ENCODE measurements at regions not wholly inside any gene's neighbourhood (a gene's known extent, or its start where the extent isn't known, plus 50 kb on each side); places are given as distances from the start of the nearest gene placed in this dataset.
A peak's percentile ranks its signal among the peaks of the same experiment; 100 is the strongest.

- TF ChIP-seq CTCF (IDR thresholded peaks at IDR 0.05; ENCODE audit: unreplicated experiment): no peak
- H3K9me3 Mint-ChIP-seq: peaks cover 23% of the 10 kb centered on the region
These were observed 200.4 kb upstream of the PCDH15 start for GRCh38 chr10:55001422-55001821.

GRCh38 chr10:54993148-54993547 lies 192.1 kb upstream of the PCDH15 start:
- no peak for DNase-seq (ENCODE audit: low spot score in 2 of 2, unreplicated experiment in 2 of 2)
- peaks cover 12% of the 10 kb centered on the region for H3K36me3 Mint-ChIP-seq
- H3K27me3 Mint-ChIP-seq (ENCODE audit: low read depth): no peaks in the 10 kb centered on the region
- no peak for TF ChIP-seq CTCF (IDR thresholded peaks at IDR 0.05; ENCODE audit: unreplicated experiment)
- H3K9me3 Mint-ChIP-seq: peaks cover 23% of the 10 kb centered on the region
- H3K4me3 Mint-ChIP-seq: no peak overlapping the region
- no peaks in the 10 kb centered on the region for H3K4me1 Mint-ChIP-seq
- H3K27ac Mint-ChIP-seq: no peak overlapping the region

More at GRCh38 chr10:55001422-55001821, 200.4 kb upstream of the PCDH15 start:
- H3K4me3 Mint-ChIP-seq: no peak overlapping the region
- no peak for DNase-seq (ENCODE audit: low spot score in 2 of 2, unreplicated experiment in 2 of 2)
- peaks cover 10% of the 10 kb centered on the region for H3K36me3 Mint-ChIP-seq
- peaks cover 3% of the 10 kb centered on the region for H3K4me1 Mint-ChIP-seq
- no peaks in the 10 kb centered on the region for H3K27me3 Mint-ChIP-seq (ENCODE audit: low read depth)
- H3K27ac Mint-ChIP-seq: no peak overlapping the region

- Mint-ChIP-seq H3K27me3 (ENCODE audit: low read depth) (no peaks in the 10 kb centered on the region), H3K27ac (no peak overlapping the region), H3K4me3 (no peak overlapping the region), H3K36me3 (peaks cover 19% of the 10 kb centered on the region), H3K9me3 (peaks cover 31% of the 10 kb centered on the region), H3K4me1 (no peaks in the 10 kb centered on the region)
- DNase-seq (ENCODE audit: low spot score in 2 of 2, unreplicated experiment in 2 of 2): no peak
- peak; percentile 47 for TF ChIP-seq CTCF (IDR thresholded peaks at IDR 0.05; ENCODE audit: unreplicated experiment)
These were observed 184.7 kb upstream of the PCDH15 start for GRCh38 chr10:54985732-54986131.

GRCh38 chr10:54983255-54983654 lies 182.2 kb upstream of the PCDH15 start:
- Mint-ChIP-seq H3K27ac (no peak overlapping the region), H3K27me3 (ENCODE audit: low read depth) (no peaks in the 10 kb centered on the region)
- no peak for DNase-seq (ENCODE audit: low spot score in 2 of 2, unreplicated experiment in 2 of 2)

GRCh38 chr10:54962134-54962900 lies 161.3 kb upstream of the PCDH15 start:
- H3K9me3 Mint-ChIP-seq: peaks cover 14% of the 10 kb centered on the region
- H3K36me3 Mint-ChIP-seq: peaks cover 1% of the 10 kb centered on the region
- no peak overlapping the region for H3K27ac Mint-ChIP-seq
- no peak for DNase-seq (ENCODE audit: low spot score in 2 of 2, unreplicated experiment in 2 of 2)
- H3K27me3 Mint-ChIP-seq (ENCODE audit: low read depth): no peaks in the 10 kb centered on the region
- H3K4me1 Mint-ChIP-seq: no peaks in the 10 kb centered on the region
- no peak overlapping the region for H3K4me3 Mint-ChIP-seq
- TF ChIP-seq CTCF (IDR thresholded peaks at IDR 0.05; ENCODE audit: unreplicated experiment): no peak

More at GRCh38 chr10:54983255-54983654, 182.2 kb upstream of the PCDH15 start:
- Mint-ChIP-seq H3K4me1 (no peaks in the 10 kb centered on the region), H3K9me3 (peaks cover 13% of the 10 kb centered on the region), H3K4me3 (no peak overlapping the region), H3K36me3 (peaks cover 8% of the 10 kb centered on the region)
- no peak for TF ChIP-seq CTCF (IDR thresholded peaks at IDR 0.05; ENCODE audit: unreplicated experiment)
